HepG2 (cell line): ENCODE measurements at regions not wholly inside any gene's neighbourhood (a gene's known extent, or its start where the extent isn't known, plus 50 kb on each side); places are given as distances from the start of the nearest gene placed in this dataset.

Experiments
- ATAC-seq: fragments of 200-7000 bp; cut with Tn5 transposase; 3 replicates; pipeline ENCODE4 v1.9.1; 2020; ENCODE audit warnings: mild to moderate bottlenecking, moderate library complexity
- BruUV-seq: library from RNA; stranded (reverse); fragments of 400-500 nt; replicated peaks from 2 replicates; lab custom pipeline; 2021; lab: Mats Ljungman, UMichigan
- CTCF ChIA-PET: fragments of 300-600 bp; formaldehyde crosslinking; extraction: SDS; loops from one replicate; lab custom pipeline; 2021; ENCODE audit warnings: low total read pairs, inconsistent platforms, low intra/inter-chr PET ratio; lab: Yijun Ruan, JAX
- POLR2A ChIA-PET: fragments of 350-600 bp; sonication (Branson Sonifier 250); formaldehyde crosslinking; loops from one replicate; lab custom pipeline; 2020; ENCODE audit warnings: antibody characterized with exemption, inconsistent platforms; lab: Yijun Ruan, JAX
- DNase-seq: peaks from one replicate; pipeline ENCODE4 v3.0.0-alpha.2; 2015; ENCODE audit warnings: low spot score
- FAIRE-seq: peaks from 3 replicates; lab custom pipeline; 2011; peaks lifted over from hg19 to GRCh38; lab: Jason Lieb, UNC
- H2AFZ ChIP-seq: one replicate; pipeline ENCODE4 v1.6.1; 2011; ENCODE audit warnings: low read length, inconsistent platforms
- H3K27ac ChIP-seq: fragments of 300-600 bp; 3 replicates; pipeline ENCODE4 v1.8.0; 2011; ENCODE audit warnings: mixed run types, mild to moderate bottlenecking, mixed read lengths, low read length, inconsistent platforms; ENCODE audit not compliant: insufficient read depth; ENCODE audit errors: extremely low read length
- H3K27me3 ChIP-seq, 2 experiments: fragments of 200-600 bp in 1 of 2; 2 replicates in 1 of 2; 3 replicates in 1 of 2; pipeline versions ENCODE4 v1.6.0 to v1.8.0; 2011; ENCODE audit warnings: low read length in 2 of 2, mild to moderate bottlenecking in 2 of 2, moderate library complexity in 2 of 2, inconsistent platforms in 1 of 2; ENCODE audit not compliant: insufficient read depth in 2 of 2, control insufficient read depth in 1 of 2
- H3K36me3 ChIP-seq, 2 experiments: fragments of 200-600 bp in 1 of 2; replicated peaks in 1 of 2; 2 replicates in 1 of 2; 3 replicates in 1 of 2; pipeline versions ENCODE4 v1.5.1 to v1.8.0; 2011; ENCODE audit warnings: low read length in 2 of 2, inconsistent platforms in 1 of 2; ENCODE audit not compliant: insufficient read depth in 2 of 2, control insufficient read depth in 1 of 2
- H3K4me1 ChIP-seq: 2 replicates; pipeline ENCODE4 v1.5.1; 2012; ENCODE audit warnings: low read length, inconsistent platforms; ENCODE audit not compliant: insufficient read depth
- H3K4me2 ChIP-seq: 2 replicates; pipeline ENCODE4 v1.6.0; 2011; ENCODE audit warnings: low read depth, low read length, inconsistent platforms
- H3K4me3 ChIP-seq, 3 experiments: fragments of 200-600 bp in 1 of 3; sonication (generic), shearing (Covaris generic) in 1 of 3; replicated peaks in 1 of 3; 2 replicates each; pipeline ENCODE4 v1.5.1; 2011 to 2016; ENCODE audit warnings: low read length in 3 of 3, inconsistent platforms in 2 of 3, low read depth in 2 of 3, mild to moderate bottlenecking in 2 of 3, control low read depth in 1 of 3, mixed read lengths in 1 of 3; ENCODE audit not compliant: insufficient read depth in 1 of 3
- H3K79me2 ChIP-seq: one replicate; pipeline ENCODE4 v1.6.1; 2011; ENCODE audit warnings: low read length, inconsistent platforms; ENCODE audit not compliant: insufficient read depth
- H3K9ac ChIP-seq: 2 replicates; pipeline ENCODE4 v1.6.0; 2011; ENCODE audit warnings: mild to moderate bottlenecking, low read depth, low read length, inconsistent platforms; ENCODE audit not compliant: insufficient read depth
- H3K9me3 ChIP-seq: 2 replicates; pipeline ENCODE4 v1.5.1; 2012; ENCODE audit warnings: mild to moderate bottlenecking, low read length
- H4K20me1 ChIP-seq: 2 replicates; pipeline ENCODE4 v1.6.0; 2011; ENCODE audit warnings: inconsistent platforms, mild to moderate bottlenecking, low read length, moderate library complexity; ENCODE audit not compliant: insufficient read depth
- ARID2 ChIP-seq: sonication (generic); formaldehyde crosslinking; IDR thresholded peaks from 2 replicates; pipeline ENCODE4 v1.8.1; 2022; ENCODE audit warnings: mild to moderate bottlenecking, missing genetic modification reagents, borderline replicate concordance
- ATF7 ChIP-seq, 2 experiments: fragments of 450-650 bp in 1 of 2; sonication (generic) in 1 of 2; formaldehyde crosslinking in 1 of 2; IDR thresholded peaks; 2 replicates each; pipeline versions ENCODE4 v1.4.0 to v1.6.1; 2016 to 2020; ENCODE audit warnings: antibody characterized with exemption in 1 of 2, mild to moderate bottlenecking in 1 of 2, missing genetic modification reagents in 1 of 2
- GFI1 ChIP-seq: sonication (generic); formaldehyde crosslinking; IDR thresholded peaks from 2 replicates; pipeline ENCODE4 v1.5.0; 2020; ENCODE audit warnings: missing genetic modification reagents, mild to moderate bottlenecking, borderline replicate concordance
- HBP1 ChIP-seq: IDR thresholded peaks from 2 replicates; pipeline ENCODE4 v1.6.1; 2016; ENCODE audit warnings: low read depth, control low read depth
- MIER3 ChIP-seq: IDR thresholded peaks from 2 replicates; pipeline ENCODE4 v1.6.1; 2016; ENCODE audit warnings: missing compliant biosample characterization, borderline replicate concordance
- REXO4 ChIP-seq: sonication (generic); formaldehyde crosslinking; IDR thresholded peaks from 2 replicates; pipeline ENCODE4 v1.8.0; 2022; ENCODE audit warnings: missing genetic modification reagents, mild to moderate bottlenecking, borderline replicate concordance
- ZNF839 ChIP-seq: sonication (generic); formaldehyde crosslinking; IDR thresholded peaks from 2 replicates; pipeline ENCODE4 v1.4.0; 2020; ENCODE audit warnings: missing genetic modification reagents, mild to moderate bottlenecking, borderline replicate concordance
- WGBS: methylation state at CpG from one replicate; pipeline ENCODE4 v1.1.6; 2017; ENCODE audit warnings: low lambda C conversion rate; 5-methylcytosine and 5-hydroxymethylcytosine counted together
- in situ Hi-C: cut with HindIII; loops from 2 replicates; pipeline ENCODE4 v1.10.0; 2017; ENCODE audit warnings: low pct_unique_long_range_greater_than_20kb; ENCODE audit not compliant: extremely low pct_ligation_motif_present
- intact Hi-C: fragments of 100-400 bp; cut with micrococcal nuclease; formaldehyde crosslinking; loops from one replicate; pipeline ENCODE4 v1.10.0; 2022; ENCODE audit not compliant: unreplicated experiment

DNA sequence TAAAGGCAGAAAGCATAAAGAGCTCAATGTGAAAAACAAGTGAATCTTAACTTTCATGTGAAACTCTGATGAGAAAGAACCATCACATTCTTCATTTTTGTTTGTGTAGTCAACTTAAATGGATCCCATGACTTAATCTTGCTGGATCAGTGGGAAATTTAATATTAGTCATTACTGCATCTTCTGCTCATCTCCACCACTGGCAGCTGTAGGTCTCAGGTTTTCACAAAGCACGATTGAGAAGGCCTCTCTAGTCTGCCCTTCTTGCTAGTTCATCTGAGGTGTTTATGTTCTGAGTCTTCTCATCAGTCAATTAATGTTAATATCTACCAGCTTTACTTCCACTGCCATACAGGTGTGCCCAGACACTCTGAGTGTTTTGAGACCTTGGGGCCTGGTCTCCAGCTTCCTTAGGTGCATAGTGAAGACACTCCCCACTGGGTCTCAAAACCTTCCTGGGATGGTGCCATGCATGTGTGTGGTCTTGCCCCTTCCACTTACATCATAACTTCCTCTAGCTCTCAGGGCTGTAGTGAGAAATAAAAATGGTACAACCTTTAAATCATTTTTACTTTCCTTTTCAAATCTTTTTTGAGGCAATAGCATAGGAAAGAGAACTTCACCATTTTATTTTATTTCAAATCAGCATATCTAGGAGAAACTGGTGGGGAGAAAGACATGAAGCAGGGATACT, 421.6 kb upstream of the CBLB start:
- no peak overlapping the region for H3K27ac ChIP-seq
- in situ Hi-C loops (no loop called here), intact Hi-C loops (no loop called here)
- CTCF ChIA-PET: no interaction called here
- H3K79me2 ChIP-seq: no peaks in the 10 kb centered on the region
- H3K36me3 ChIP-seq: no peaks in the 10 kb centered on the region
- H3K27me3 ChIP-seq: no peaks in the 10 kb centered on the region
- H3K9ac ChIP-seq: no peak overlapping the region
- no peak for TF ChIP-seq REXO4 (CRISPR knock-in tag)
- no peak for TF ChIP-seq MIER3 (CRISPR knock-in tag)
- TF ChIP-seq ARID2: no peak
- TF ChIP-seq HBP1 (CRISPR knock-in tag): no peak
- no peak for TF ChIP-seq ATF7 (IDR thresholded peaks at IDR 0.05)
- TF ChIP-seq ATF7 (CRISPR knock-in tag; IDR thresholded peaks at IDR 0.05): no peak
- TF ChIP-seq GFI1 (CRISPR knock-in tag): no peak
- TF ChIP-seq ZNF839 (CRISPR knock-in tag): no peak
- H3K4me3 ChIP-seq: no peak overlapping the region
- FAIRE-seq (no peak), ATAC-seq (no peak), DNase-seq (no peak)
- H2AFZ ChIP-seq: no peak overlapping the region
- 8% methylated on average over 1 of the region's 1 CpG for WGBS
- POLR2A ChIA-PET: no interaction called here
- no peak overlapping the region for H3K4me2 ChIP-seq
- no peaks in the 10 kb centered on the region for H3K9me3 ChIP-seq
- H4K20me1 ChIP-seq: no peaks in the 10 kb centered on the region
- BruUV-seq: no TSS peak
- no peaks in the 10 kb centered on the region for H3K4me1 ChIP-seq
